C4-2B (cell line): ENCODE measurements at regions not wholly inside any gene's neighbourhood (a gene's known extent, or its start where the extent isn't known, plus 50 kb on each side); places are given as distances from the start of the nearest gene placed in this dataset.
A peak's percentile ranks its signal among the peaks of the same experiment; 100 is the strongest.
"Not testable (repeated sequence)": the region's sequence is repeated elsewhere in the genome, so short reads cannot be mapped to it uniquely, and the experiment has no call there.

Source experiments
- H3K27ac ChIP-seq: fragments of 450-650 bp; 2 replicates; pipeline ENCODE4 v1.5.1; 2017
- CTCF ChIP-seq: fragments of 450-650 bp; conservative IDR thresholded peaks from 2 replicates; pipeline ENCODE4 v1.5.1; 2017; ENCODE audit warnings: mild to moderate bottlenecking
- ZFX ChIP-seq: fragments of 450-650 bp; IDR thresholded peaks from 2 replicates; pipeline ENCODE4 v1.6.1; 2017

DNA sequence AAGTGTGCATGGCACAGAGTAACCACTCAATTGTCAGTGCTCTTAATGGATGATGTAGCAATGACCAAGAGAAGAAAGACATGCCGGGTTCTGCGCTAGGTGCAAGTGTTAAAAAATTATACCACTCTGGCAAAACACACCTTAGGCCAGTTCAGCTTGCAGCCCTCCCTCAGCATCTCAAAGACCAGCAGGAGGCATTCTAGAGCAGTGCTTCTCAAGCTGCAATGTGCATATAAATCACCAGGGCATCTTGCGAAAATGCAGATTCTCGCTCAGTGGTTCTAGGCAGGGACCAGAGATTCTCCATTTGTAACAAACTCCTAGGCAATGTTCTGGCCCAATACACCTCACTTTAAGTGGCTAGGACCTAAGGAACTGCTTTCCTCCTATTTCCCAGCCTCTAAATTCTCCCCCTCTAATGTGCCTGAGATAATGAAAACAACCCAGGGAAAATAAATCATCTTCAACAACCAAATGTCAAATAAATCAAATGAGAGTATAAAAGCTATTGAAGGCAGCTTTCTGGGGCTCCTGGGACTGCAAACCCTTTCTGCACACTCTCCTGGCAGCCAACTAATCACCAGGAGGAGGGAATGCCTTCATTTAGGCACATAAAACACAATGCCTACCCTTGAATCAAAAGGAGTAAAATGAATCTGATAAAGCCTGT, 337.2 kb upstream of the API5 start:
- TF ChIP-seq ZFX (no peak), CTCF (peak; percentile 36)
- H3K27ac ChIP-seq, result no peak overlapping the region

DNA sequence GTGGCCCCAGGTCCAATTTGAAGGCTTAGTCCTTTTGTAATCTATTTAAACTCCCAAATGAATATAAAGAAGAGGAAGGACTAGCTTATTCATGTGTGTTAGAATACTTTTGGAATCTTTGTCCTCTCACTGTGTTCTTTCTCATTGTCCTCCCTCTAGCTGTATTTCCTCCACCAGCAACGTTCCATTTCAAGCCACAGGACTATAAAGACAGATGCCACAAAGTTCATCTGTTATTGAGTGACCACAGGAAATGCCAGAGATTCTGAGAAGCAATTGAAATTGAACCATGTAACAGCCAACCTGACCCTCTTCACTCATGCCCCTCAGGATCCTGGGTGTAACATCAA, 336.6 kb upstream of the API5 start:
- no peak for TF ChIP-seq ZFX
- no peak for TF ChIP-seq CTCF
- no peak overlapping the region for H3K27ac ChIP-seq

DNA sequence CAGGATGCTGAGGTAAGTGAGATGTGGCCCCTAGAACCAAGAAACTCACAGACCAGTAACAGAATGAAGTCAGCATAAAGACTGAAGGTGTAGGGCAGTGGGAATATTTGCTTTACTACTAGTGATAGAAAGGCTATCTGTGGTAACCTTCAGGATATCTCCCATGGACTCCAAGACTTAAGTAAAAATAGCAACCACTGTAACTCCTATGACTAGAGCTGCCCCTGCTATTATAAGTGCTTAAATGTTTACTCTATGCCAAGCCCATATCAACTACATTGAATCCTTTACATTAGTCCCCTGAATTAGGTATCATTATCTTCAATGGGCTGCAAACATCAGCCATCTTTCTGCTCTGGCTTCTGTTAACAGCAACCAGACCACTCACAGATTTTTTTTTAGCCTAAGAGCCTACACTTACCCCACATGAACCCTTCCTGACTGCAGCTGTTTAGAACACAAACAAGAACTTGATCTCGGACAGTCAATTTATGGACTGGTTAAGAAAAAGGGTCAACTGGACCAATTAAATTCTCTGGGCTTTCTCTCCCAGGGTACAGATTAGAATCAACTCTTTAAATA, 335.1 kb upstream of the API5 start:
- TF ChIP-seq ZFX, result no peak
- H3K27ac ChIP-seq, result no peak overlapping the region

DNA sequence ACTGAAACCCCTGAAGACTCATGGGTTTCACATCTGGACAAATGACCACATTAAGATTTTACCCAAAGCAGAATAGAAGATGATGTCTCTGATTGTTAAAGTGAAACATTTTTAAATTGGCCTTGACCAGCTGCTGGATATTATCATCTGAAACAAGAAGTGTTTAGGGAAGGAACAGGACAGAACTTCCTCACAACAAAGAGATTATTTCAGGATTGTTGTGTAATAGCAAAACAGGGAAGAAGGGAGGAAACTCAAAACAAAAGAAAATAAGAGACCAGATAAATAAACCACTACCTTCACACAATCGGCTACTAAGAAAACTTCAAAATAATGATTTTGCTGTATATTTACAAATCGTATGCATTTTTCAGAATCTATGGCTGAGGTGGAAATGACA, 319.2 kb upstream of the API5 start:
- no peak overlapping the region for H3K27ac ChIP-seq

DNA sequence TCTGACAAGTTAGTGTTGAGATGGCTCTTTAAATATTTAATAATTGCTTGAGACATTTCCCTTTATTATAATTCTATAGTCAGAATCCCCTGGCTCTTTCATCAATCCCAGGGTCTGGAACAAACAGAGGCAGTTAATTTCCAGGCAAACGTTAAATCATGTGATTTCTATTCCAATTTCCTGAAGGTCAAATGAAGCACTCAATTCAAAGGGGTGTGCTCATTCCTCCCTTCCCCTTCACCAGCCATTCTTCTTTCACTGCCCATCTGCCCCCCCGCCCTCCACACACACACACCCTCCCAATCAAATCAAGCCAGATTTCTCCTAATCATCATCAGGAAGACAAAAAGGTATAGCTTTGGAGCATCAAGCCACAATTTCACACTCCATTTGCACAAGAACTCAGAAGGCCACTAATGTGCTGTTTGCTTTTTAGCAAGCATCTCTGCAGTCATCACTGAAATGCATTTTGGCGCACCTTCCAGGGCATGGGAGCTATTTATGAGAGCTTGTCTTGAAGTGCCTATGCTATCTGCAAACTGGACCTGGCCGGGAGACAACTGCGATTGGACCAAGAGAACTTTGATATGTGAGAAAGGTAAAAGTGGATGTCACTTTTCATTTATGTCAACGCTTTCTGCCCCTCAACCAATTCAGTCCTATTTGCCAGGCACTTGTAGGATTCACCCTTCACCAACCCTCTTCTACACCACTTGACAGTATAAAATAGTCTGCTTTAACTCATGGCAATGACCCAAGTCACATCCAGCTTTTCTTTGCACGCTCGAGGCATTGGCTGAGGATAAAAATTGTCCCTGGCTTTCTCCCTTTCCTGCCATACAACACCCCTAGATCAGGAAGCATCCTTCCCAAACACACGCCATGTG, 315.1 kb upstream of the API5 start:
- no peak overlapping the region for H3K27ac ChIP-seq
- no peak for TF ChIP-seq CTCF
- no peak for TF ChIP-seq ZFX

More for the DNA sequence above, 319.2 kb upstream of the API5 start:
- TF ChIP-seq CTCF, result no peak

DNA sequence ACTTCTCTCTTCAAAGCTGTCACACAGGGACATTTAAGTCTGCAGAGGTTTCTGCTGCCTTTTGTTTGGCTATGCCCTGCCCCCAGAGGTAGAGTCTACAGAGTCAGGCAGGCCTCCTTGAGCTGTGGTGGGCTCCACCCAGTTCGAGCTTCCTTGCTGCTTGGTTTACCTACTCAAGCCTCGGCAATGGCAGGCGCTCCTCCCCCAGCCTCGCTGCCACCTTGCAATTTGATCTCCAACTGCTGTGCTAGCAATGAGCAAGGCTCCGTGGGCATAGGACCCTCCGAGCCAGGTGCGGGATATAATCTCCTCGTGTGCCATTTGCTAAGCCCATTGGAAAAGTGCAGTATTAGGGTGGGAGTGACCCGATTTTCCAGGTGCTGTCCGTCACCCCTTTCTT, 306.9 kb upstream of the API5 start:
- H3K27ac ChIP-seq, result not testable (repeated sequence)

DNA sequence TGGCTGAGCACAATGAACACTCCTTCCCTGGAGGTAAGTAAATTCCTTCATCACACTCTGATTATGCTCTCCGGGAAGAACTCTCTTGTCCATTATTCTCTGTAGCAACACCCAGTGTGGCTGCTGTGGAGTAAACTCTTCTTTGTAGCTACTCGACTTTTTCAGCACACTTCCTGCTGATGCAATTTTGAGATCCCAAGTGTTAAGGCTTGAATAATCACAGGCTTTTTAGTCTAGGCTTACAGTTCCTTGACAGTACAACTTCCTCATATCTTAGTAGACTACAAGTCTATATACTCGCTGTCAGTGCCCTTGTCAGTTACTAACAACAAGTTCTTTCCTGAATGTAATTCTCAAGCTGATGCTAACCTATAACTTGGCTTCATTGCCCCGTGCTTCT, 301.8 kb upstream of the API5 start:
- H3K27ac ChIP-seq, result no peak overlapping the region
- no peak for TF ChIP-seq CTCF

DNA sequence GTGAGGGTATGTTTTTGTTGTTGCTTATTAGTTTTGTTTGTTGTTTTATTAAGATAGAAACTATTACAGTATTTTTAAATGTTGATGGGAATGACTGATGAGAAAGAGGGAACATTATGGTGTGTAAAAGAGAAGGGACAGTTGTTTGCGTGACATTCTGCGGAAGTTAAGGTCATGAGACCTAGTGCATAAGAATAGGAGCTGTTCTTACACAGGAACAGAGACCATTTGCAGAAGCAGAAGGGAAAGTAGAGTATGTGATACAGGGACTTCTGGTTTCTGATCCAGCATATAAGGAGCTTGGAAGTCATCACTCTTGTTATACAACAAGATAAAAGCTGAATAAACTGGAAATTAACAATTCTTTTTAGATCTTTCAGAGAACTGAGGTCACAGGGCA, 299.2 kb upstream of the API5 start:
- TF ChIP-seq ZFX (no peak), CTCF (no peak)
- H3K27ac ChIP-seq, result no peak overlapping the region
